HS-27A (cell line): ENCODE measurements at regions not wholly inside any gene's neighbourhood (a gene's known extent, or its start where the extent isn't known, plus 50 kb on each side); places are given as distances from the start of the nearest gene placed in this dataset.

Source experiments
- DNase-seq: peaks from one replicate; pipeline ENCODE4 v3.0.0-alpha.2; 2012; ENCODE audit warnings: low read depth, missing footprints

DNA sequence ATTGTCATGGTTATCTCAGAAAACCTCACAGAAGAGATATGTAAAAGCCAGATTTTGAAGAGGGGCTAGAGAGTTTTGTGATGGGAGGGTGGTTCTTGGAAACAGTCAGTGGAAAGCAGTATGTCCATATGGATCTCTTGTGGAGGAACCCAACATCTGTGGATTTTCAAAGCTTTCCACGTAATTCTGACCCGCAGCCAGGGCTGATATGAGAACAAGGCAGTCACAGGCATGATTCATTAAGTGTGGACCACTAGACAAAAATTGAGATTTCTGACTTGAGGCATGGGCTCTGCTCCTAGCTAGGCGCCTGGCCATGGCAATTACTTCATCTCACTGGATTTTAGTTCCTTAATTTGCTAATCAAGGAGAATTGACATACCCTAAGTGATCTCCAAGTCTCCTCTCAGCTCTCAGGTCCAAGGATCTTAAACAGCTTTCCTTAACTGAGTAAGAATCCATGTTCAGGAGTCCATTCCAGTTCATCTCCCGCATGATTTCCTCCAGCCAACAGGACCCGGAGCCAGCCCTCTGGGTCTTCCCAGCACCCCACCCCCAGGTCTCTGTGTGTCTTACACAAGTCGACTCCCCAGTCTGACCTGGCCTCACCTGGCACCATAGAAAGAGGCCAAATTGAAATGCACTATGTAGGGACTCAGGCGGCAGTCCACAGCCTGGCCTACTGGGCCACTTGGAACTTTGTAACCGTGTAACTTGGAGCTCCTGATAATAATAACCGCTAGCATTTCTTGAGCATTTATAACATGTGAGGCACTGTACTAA lies 176.3 kb upstream of the PARP11 start:
- no peak for DNase-seq

DNA sequence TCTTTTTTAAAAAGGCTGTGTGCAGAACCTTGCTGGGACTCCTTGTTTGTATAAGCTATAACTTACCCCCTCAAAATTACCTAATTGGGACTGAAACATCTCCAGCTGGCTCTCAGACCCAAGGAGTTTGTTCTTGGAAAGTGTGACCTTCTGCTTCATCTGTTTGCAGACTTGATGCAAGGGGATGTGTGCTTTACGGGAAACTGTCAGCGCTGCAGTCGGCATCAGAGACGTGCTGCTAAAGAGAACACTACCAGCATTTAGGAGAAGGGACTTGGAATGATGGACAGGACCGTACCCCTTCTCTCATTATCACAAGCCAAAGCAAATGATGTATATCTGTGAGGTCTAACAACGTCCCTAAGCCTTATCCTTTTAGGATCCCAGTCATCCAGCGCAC lies 174.2 kb upstream of the PARP11 start:
- DNase-seq, result no peak

DNA sequence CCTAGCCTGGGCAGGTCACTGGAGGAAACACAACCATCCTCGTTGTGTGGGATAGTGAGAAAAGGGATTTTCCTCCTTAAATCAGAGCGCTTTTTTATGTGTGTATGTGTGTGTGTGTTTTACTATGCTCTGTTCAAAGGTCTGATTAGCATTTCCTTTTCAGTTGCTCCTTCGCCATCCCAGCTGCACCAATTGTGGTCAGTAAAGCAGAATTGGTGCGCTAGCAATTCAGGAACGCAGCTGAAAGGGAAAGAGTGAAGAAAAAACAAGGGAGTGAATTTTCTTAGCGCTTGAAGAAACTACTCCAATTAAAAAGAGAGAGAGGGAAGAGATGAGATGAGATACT lies 173.3 kb upstream of the PARP11 start:
- no peak for DNase-seq

DNA sequence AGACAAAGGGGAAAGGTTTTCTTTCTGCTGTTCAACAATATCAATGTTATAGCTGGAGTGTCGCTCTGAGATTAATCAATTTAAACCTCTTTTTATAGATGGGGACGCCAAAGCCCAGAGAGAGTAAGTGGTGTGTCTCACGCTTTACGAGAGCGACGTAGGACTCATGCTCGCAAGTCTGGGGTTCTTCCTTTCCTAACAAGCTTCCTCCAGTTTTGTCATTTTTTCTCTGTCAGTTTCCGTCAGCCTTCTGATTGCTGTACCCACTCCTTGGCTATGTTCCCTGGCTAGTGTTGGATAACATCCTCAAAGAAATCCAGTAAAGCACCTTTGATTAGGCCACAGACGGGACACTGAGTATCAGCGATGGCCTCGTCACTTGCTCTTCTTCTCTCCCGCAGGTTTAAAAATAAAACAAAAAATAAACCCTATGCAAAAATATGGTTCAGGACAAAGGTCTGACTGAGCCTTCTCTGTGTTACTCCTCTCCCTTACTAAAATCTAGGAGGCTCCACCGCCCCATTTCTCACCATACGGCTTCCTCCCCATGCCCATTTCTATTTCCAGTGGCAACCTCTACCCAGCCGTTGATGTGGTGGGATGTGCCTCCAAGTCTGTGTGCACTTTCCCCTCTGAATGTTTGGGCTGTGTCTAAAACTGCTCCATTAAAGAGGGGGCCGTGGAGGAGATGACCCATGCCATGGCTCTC lies 172.7 kb upstream of the PARP11 start:
- no peak for DNase-seq

DNA sequence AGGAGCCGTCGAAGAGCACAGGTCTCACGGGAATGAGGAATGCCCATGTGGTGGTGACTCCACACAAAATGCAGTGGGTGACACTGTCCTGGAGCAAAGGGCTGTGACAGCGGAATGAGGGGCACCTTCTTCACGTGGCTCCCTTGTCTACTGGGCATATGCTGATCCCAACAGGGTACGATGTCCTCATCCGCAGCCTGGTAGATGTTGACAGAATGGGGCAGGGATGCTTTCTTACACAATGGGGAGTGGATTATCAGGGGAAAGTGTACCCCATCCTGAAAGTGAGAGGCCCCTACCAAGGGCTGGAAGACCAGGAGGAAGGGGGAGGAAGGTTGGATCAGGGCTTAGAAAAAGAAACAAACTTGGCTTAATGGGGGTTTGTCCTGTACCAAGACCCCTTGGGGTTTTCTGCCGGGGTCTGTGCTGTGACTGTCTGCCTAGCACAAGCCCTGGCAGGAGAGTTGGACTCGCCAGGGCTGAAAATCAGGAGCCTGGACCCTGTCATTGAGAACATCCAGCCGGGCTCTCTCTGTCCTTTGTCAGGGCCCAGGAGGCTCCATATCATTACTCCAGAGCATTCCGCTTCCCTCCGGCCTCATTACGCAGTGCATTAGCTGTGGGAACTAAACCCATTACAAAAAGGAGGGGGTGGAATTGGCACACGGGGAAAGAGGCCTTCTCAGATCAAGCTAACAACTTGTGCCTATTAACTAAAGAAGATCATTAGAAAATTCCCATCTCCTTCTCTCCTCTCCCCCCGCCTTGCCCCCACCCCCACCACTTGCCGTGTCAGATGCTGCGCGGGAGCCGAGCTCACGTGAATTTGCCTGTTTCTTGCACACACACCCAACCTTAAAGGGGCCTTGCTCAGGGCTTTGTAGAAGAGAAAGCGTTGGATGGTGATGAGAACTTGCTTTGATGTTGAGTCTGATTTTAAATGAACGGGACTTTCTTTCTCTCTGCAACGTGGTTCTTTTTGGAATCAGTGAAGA lies 171.8 kb upstream of the PARP11 start:
- DNase-seq, result no peak

DNA sequence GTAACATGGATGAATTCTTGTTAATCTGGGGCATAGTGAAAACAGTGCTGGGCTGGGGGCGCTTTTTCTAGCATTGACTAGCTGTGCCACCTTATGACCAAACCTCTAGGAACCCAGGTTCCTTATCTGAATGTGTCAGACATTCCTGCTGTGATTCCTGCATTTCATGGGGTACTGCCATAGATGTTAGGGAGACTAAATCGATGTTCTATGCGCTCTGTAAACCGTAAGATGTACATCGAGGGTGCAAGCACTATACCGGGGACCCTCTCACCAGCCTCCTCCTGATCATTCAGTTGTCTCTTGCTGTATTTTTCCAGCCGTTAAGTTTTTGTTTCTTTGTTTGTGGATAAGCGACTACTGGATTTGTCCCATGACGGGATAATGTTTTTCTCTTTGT lies 170.9 kb upstream of the PARP11 start:
- DNase-seq, result no peak

DNA sequence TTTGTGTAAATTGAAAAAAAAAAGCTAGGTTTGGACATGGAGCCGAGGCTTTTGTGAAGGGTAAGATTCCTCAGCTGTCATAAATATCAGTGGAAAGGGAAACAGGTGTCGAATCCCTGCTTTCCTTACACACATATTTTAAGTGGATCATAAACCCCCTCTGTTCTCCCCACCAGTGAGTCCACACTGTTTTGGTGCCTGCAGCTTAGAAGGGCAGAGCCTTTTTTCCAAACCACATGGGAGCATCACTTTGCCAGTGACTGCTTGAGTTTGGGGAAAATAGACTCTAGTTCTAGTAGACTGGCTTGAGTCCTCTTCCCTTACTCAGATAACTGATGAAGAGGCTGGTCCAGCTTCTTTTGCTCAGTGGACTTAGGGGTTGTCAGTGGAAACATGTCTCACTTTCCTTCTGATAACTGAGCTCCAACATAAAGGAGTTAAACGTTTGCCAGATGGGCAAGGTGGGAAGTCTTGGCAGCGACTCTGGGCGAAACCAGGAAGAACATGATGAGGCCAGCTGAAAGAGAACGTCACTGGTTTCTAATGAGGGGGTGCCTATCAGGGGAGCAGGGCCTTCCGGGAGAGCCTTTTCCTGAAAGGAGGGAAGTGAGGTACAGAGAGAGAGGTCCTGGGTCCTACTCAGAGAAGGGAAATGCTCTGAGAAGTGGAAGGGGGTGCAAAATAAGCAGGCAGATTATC lies 168.1 kb upstream of the PARP11 start:
- DNase-seq, result no peak

DNA sequence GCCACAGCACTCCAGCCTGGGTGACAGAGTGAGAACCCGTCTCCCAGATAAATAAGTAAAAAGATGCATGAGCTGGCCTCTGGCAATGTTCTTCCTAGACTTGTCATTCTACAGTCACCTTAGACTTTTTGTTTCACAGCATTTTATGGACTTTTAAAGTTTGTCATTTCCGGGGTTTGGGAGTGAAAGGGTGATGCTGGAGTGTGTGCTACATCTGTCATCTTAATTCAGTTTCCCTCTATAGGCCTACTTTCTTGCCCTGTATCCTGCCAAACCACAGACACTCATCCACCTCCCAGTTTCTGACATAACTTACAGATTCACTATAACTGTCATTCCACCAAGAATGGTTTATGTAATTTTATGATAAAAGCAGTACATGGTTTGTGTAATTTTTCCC lies 166.7 kb upstream of the PARP11 start:
- no peak for DNase-seq

DNA sequence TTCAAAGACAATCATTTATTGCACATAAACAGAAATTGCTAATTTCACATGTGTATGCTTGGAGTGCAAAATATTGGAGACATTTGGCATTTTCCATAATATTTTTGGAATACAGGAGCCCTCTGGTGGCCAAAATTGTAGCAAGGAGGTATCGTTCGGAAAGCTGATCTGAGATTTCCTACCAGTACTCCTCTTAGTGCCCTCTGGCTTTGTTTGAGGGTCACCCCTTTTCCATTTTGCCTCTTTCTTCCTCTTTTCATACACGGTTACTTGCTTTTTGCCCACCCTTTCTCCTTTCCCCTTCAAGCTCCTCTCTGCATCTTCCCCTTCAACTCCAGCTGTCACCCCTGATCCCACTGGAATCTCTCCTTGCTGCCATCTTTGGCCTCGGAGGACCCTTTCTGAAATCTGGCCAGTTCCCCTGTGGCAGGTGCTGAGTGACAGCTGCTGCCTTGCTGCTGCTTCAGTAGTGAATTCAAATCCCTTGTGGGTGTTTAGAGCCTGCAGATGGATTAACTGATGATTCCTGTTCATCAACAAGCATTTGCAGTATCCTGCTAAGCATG lies 164.6 kb upstream of the PARP11 start:
- DNase-seq, result peak; percentile 17

DNA sequence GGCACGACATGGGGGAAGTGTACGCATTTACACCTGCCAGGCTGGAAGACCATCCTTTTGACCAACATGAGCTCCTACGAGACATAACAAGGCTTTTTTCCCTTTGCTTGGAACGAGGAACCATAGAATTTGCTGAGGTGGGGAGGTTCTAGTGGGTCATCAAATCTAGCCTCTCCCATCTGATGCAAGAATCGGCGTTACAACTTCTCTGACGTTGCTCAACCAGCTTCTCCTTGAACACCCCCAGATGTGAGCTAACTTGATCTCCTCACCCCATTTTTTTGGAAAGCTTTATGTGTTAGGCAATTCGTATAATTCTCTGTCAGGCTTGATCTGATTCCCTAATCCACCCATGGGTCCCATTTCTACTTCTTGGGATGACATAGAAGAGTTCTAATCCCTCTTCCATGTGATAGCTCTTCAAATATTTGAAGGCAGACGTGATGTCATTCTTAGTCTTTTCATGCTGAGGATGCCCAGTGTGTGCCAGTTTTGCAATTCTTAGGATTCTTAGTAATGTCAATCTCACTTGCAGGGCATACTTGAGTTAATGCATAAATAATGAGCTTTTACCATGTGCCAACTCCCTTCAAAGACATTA lies 163.6 kb upstream of the PARP11 start:
- no peak for DNase-seq

DNA sequence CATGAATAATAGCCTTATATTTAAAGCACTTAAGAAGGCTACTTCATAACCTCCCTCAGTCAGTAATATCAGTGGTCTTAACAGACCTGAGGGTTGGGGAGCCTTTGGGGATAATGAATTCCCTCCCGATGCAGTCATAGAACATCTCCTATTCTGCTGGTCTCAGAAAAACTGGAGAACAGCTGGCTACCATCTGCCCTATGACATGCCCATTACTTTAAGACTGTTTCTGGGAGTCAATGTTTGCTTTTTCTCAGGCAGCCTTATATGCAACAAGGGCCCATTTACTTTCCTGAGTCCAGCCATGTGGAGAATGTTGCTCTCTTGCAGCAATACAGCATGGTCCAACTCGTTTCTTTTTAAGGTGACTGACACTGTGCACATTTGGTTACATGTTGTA lies 161.7 kb upstream of the PARP11 start:
- DNase-seq, result no peak

DNA sequence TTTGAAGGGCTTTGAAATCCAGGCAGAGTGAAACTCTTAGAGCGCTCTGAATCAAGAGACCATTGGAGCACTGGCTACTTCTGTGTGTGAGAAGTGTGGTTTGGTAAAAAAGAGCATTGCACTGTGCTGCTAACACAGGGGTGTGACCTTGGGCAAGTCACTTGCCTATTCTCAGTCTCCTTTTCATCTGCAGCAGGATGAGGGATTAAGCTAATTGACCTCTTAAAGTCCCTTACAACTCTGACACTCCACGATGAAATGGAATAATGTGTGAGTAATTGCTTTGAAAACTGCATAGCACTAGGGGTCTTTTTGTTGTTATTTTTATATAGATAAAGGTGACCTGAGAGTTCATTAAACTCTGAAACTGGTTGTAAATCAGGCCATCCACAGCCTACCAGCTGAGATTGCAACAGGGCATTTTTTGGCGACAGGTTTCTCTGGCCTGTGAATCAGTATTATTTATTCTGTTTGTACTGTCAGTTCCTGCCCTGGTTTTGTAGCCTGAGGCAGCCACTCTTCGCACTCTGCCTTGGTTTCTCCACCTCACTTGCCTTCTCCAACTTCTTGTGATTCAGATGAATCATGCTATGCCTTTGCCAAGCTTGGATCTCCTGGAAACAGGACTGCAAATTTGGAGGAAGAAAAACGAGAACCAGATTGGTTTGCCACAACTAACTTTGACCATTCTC lies 159.9 kb upstream of the PARP11 start:
- no peak for DNase-seq

DNA sequence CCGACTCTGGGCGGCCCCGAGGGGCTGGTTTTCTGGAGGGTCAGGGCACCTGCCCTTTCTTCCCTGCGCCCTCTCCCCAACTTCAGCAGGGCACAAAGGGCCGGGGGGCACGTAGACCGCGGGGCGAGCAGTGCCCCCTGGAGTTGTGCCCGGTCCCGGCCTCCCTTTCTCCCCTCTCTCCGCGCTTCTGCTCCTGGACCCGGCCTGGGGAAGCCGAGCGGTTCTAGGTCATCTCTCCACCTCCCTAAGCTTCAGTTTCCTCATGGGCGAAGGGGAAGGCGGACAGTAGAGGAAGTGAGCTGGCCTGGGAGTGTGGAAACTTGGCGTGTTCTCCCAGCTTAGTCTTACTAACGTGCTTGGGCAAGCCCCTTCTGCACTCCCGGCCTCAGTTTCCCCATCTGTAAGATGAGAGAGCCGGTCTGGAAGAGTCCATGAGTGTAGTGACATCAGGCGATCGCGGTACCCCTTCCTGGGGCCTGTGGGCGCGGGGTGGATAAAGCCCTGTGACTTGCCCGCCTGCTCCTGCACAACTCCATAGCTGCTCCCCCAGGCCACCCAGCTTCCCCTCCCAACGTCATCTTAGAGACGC lies 158.6 kb upstream of the PARP11 start:
- DNase-seq, result no peak

DNA sequence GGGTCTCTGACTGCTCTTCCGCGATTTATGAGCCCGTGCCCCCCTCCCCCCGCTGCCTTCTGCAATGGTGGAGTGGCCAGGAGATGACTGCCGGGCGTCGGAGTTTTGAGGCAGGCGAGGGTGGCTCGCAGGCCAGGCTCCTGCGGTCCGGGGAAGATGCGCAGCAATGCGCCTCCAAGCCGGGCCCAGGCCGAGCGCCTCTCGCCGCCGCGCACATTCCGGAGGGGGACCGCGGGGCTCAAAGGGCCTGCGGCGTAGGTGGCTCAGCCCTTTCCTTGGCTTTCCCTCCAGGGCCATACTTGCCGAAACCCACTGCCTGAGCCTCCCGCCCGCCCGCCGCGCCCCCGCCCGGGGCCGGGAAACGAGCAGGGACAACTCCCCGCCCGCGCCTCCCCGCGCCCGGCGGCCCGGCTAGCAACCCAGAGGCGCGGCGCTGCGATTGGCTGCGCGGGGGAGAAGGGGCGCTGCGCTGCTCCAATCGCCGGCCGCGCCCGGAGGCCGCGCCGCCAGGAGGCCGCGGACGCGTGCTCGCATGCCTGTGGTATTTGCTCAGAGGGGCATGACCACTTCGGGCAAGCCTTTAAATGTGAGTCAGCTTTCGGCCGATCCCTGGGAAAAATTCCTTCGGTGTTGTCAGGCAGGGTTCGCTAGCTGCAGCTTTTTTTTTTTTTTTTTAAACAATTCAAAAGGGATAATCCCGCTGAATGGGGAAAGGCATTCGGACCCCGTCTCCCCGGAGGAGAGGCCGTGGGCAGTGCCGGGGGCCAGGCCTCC lies 157.9 kb upstream of the PARP11 start:
- peak; percentile 92 for DNase-seq

DNA sequence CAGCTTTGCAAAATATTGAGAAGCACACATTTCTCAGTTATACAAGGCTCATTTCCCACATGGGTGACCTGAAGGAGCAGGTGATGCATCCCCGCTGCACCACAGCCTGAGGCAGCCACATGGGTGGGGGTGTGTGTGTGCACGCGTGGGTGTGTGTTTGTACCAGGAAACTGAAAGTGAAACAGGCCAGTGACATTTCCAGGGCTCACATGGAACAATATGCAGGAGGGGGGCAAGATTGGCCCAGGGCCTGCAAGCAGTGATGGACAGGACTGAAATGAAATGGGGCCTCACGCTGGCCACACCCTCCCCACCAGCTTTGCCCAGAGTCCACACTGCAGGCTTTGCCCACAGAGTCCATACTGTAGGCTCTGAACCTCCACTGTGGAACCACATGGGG lies 154.2 kb upstream of the PARP11 start:
- no peak for DNase-seq

DNA sequence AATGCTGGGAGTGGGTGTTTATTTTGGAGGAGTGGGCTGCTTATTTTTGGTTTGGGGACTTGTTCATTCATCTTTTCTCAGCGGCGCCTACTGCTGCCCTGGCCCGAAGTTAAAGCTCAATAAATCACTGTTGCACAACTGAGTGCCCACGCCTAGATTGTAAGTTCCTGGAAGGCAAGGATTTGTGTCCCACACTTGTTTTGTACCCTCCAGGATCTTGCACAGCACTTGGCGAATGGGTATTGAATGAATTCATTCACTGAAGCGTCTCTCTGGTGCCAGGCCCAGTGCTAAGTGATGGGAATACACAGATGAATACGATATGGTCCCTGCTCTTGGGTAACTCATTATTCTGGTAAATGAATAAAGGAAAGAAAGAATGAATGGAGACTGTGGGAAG lies 153.3 kb upstream of the PARP11 start:
- no peak for DNase-seq

DNA sequence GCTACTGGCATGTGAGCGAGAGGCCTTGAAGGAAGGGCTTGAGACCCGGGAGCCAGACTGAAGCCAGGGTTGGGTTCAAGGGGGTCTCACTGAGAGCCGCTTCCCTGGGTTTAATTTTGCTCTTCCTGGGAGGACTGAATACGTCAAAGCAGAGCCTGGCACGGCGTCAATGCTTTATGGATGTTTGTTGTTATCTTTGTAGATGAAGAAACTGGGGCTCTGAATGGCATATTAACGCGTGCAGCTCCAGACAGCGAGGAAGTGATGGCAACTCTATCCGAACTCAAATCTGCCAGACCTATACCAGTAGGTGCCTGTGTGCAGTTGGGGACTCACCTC lies 152.8 kb upstream of the PARP11 start:
- no peak for DNase-seq

DNA sequence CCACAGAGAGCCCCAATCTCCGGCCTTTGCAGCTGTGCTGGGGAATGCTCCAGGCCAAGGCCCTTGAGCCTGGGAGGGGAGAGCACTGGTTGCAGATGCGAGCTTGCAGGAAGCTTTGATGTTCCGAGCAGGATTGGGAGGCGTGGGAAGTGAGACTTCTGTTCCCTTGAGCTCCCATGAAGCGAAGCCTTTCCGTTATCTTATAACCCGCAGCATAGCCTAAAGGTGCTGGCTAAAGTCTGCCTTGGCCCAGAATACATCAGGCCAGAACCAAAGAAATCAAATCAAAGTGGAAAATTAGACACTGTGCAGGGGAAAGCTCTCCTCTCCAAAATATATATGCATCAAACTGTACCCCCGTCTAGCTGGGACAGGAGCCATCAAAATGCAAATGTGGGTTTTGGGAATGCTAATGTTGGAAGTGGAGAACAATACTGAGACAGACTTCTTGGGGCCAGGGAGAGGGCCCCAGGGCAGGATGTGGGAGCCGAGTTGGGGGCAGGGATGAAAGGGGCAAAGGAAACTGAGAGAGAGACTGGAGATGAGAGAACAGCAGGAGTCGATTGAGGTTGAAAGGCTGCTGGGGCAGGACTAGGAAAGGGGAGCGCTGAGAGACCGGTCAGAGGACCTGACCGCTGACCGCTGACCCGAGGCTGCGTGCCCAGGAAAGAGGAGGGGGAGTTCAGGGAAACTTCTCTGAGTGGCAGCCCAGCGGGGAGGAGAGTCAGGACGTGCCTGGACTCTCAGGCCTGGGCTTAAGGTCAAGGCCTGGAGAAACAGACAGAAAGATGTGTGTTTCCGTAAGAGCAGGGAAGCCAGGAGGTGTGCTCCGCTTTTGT lies 152.2 kb upstream of the PARP11 start:
- no peak for DNase-seq

DNA sequence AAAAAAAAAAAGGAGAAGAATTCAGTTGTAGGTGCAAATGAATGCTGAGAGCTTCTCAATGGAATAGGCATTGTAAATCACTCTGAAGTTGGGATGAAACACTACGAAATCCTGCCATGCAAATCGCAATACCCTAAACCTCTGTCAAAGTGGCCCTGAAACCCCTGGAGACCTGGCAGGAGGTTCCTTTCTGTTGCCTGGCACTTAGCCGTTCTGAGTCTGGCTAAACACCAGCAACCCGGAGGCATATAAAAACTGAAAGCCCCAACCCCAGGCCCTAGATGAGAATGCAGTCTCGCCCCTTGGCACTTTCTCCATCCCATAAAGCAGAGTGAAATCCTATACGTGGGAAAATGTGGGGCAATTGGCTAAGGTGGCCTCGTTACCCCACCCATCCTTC lies 151.5 kb upstream of the PARP11 start:
- no peak for DNase-seq
